ENCODE measurements at regions not wholly inside any gene's neighbourhood (a gene's known extent, or its start where the extent isn't known, plus 50 kb on each side); places are given as distances from the start of the nearest gene placed in this dataset.
"Not testable (repeated sequence)": the region's sequence is repeated elsewhere in the genome, so short reads cannot be mapped to it uniquely, and the experiment has no call there.

GRCh38 chr7:131038153-131038552 is 289.5 kb upstream of the MKLN1 start:
- Histone ChIP-seq H3K27me3 (no peaks in the 10 kb centered on the region), H3K4me3 (no peak overlapping the region), H3K9me3 (no peaks in the 10 kb centered on the region), H3K27ac (peak overlapping the region; percentile 9 to 15), H3K4me1 (peaks cover 42% of the 10 kb centered on the region), H3K36me3 (ENCODE audit: low read depth, missing control alignments) (no peaks in the 10 kb centered on the region)
- WGBS, 2 donors = 74 to 86% methylated on average over 3 of the region's 3 CpGs
- intact Hi-C loops (cut with DNase I; ENCODE audit: low total_unique reads) = no loop called here
- DNase-seq = no peak
- TF ChIP-seq POLR2A (IDR thresholded peaks at IDR 0.05) = no peak

GRCh38 chr7:131039355-131039762 is 288.3 kb upstream of the MKLN1 start:
- H3K27me3 ChIP-seq = no peaks in the 10 kb centered on the region
- TF ChIP-seq CTCF (IDR thresholded peaks at IDR 0.05) (no peak), POLR2A (IDR thresholded peaks at IDR 0.05) (no peak)
- no peaks in the 10 kb centered on the region for H3K9me3 ChIP-seq
- 41 to 47% methylated on average over 2 of the region's 2 CpGs for WGBS, 2 donors
- H3K36me3 ChIP-seq (ENCODE audit: low read depth, missing control alignments) = no peaks in the 10 kb centered on the region
- no peak overlapping the region for H3K4me3 ChIP-seq
- H3K4me1 ChIP-seq = peaks cover 35% of the 10 kb centered on the region
- H3K27ac ChIP-seq = peak overlapping the region; percentile 29 to 37
- intact Hi-C loops (cut with DNase I; ENCODE audit: low total_unique reads) = no loop called here
- DNase-seq = no peak

GRCh38 chr7:131039836-131040235 is 287.8 kb upstream of the MKLN1 start:
- Histone ChIP-seq H3K9me3 (no peaks in the 10 kb centered on the region), H3K27me3 (no peaks in the 10 kb centered on the region), H3K36me3 (ENCODE audit: low read depth, missing control alignments) (no peaks in the 10 kb centered on the region), H3K4me3 (no peak overlapping the region), H3K27ac (peak overlapping the region; percentile 29 to 37), H3K4me1 (peaks cover 30% of the 10 kb centered on the region)
- intact Hi-C loops (cut with DNase I; ENCODE audit: low total_unique reads) = no loop called here
- TF ChIP-seq CTCF (IDR thresholded peaks at IDR 0.05) (no peak), POLR2A (IDR thresholded peaks at IDR 0.05) (no peak)
- 60 to 69% methylated on average over 3 of the region's 3 CpGs for WGBS, 2 donors
- DNase-seq = no peak

GRCh38 chr7:131040467-131040932 is 287.2 kb upstream of the MKLN1 start:
- no peaks in the 10 kb centered on the region for H3K36me3 ChIP-seq (ENCODE audit: low read depth, missing control alignments)
- intact Hi-C loops (cut with DNase I; ENCODE audit: low total_unique reads) = no loop called here
- H3K9me3 ChIP-seq = no peaks in the 10 kb centered on the region
- WGBS, 2 donors = 14 to 25% methylated on average over 6 of the region's 6 CpGs
- H3K27ac ChIP-seq = peak overlapping the region in 1 of 2 donors; percentile 37
- no peak overlapping the region for H3K4me3 ChIP-seq
- no peak for TF ChIP-seq POLR2A (IDR thresholded peaks at IDR 0.05)
- TF ChIP-seq CTCF (IDR thresholded peaks at IDR 0.05) = peak; percentile 78 to 85 (median 82)
- H3K4me1 ChIP-seq = peaks cover 30% of the 10 kb centered on the region
- DNase-seq = peak; percentile 79
- no peaks in the 10 kb centered on the region for H3K27me3 ChIP-seq

- H3K9me3 ChIP-seq; H3K36me3 ChIP-seq (ENCODE audit: low read depth, missing control alignments); H3K27me3 ChIP-seq; intact Hi-C loops (cut with DNase I; ENCODE audit: low total_unique reads); H3K4me3 ChIP-seq; DNase-seq: not testable (repeated sequence)
- WGBS, 2 donors = 95% methylated on average over 17 of the region's 17 CpGs
- H3K4me1 ChIP-seq = peaks cover 30% of the 10 kb centered on the region
- peak overlapping the region in 1 of 2 donors; percentile 37 for H3K27ac ChIP-seq
Observed at GRCh38 chr7:131041012-131041695, 286.5 kb upstream of the MKLN1 start.

All from testis (tissue), 2 donors.